RPMI7951 (cell line): ENCODE measurements at regions not wholly inside any gene's neighbourhood (a gene's known extent, or its start where the extent isn't known, plus 50 kb on each side); places are given as distances from the start of the nearest gene placed in this dataset.

Experiments
- DNase-seq: peaks from one replicate; pipeline ENCODE4 v3.0.0-alpha.2; 2012; ENCODE audit warnings: low read depth

GRCh38 chr4:184968366-184968765 is 49.9 kb upstream of the HELT start:
- DNase-seq, result no peak
